ENCODE measurements at regions not wholly inside any gene's neighbourhood (a gene's known extent, or its start where the extent isn't known, plus 50 kb on each side); places are given as distances from the start of the nearest gene placed in this dataset.
"Not testable (repeated sequence)": the region's sequence is repeated elsewhere in the genome, so short reads cannot be mapped to it uniquely, and the experiment has no call there.

DNA sequence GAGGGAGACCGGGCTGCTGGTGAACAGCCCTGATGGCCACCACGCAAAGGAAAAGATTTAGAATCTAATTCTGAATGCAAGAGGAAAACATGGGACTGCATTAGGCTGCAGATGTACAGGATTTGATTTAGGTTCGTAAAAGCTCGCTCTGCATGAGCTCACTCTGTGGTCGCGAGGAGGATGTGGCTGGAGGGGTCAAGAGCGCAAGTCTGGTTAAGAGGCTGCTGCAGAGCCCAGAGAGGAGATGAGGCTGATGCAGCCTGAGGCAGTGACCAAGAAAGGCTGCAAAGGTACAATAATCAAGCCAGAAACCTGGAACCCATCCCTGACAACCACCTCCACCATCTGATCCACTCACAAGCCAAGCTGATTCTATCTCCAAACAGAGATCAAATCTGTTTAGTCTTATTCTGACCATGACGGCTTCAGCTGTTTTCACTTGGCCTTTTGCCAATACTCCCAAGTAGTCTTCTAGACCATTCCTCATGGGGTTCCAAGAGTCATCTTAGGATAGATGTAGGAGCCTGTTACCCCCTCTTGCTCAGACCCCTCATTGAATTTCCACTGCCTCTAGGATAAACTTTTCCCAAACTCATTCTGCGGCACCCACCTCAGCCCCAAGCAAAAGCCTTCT is 58.9 kb upstream of the ARL4C start:
- DNase-seq (ENCODE audit: low read depth), result no peak

- no peak for DNase-seq (ENCODE audit: low read depth)
Observed at GRCh38 chr2:234555161-234555560, 58.3 kb upstream of the ARL4C start.

DNA sequence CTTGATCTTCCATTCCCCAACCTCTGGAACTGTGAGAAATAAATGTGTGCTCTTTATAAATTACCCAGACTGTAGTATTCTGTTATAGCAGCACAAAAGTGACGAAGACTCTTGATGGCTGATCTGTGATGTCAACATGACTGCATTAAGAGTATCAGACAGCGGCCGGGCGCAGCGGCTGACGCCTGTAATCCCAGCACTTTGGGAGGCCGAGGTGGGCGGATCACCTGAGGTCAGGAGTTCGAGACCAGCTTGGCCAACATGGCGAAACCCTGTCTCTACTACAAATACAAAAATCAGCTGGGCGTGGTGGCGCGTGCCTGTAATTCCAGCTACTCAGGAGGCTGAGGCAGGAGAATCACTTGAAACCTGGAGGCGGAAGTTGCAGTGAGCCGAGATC is 56.3 kb upstream of the ARL4C start:
- not testable (repeated sequence) for DNase-seq (ENCODE audit: low read depth)

- DNase-seq (ENCODE audit: low read depth), result peak; percentile 29
Observed at GRCh38 chr2:234550511-234551107, 53.7 kb upstream of the ARL4C start.

DNA sequence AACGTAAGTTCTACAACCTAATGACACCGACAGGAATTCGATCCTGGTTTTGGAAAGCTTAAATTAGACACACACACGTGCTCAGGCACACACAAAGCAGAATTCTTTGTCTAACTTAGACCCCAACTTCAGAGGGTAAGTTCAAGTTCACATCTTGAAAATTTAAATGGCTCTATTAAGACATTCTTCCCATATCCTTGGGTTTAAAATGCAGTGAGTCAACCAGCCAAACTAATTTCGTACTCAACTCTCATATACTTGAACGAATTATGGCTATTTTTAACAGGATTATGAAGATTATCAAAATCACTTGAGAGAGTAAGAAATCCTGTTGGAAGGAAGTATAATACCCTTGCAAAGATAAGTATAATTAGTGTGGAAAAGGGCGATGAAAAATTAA is 53.2 kb upstream of the ARL4C start:
- no peak for DNase-seq (ENCODE audit: low read depth)

- DNase-seq (ENCODE audit: low read depth), result no peak
Observed at GRCh38 chr2:234548695-234549420, 52.0 kb upstream of the ARL4C start.

DNA sequence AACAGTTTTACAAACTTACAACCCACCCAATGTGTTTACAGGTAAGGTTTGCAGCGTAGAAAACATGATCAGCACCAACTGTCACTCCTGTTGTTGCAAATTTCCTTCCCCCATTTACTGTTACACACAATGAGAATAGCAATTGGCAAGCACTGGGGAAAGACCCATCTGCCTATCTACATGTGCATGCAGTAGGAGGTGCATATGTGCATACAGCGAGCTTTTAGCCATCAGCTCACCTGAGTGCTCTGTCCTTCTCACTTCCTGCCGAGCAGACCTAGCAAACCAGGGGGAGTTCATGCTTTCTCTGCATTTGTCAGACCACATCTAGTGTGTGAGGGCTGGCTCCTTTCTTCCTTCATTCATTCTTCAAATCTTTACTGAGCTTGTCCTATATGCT is 49.9 kb upstream of the ARL4C start:
- DNase-seq (ENCODE audit: low read depth), result no peak
